Panc1 (cell line): ENCODE measurements at regions not wholly inside any gene's neighbourhood (a gene's known extent, or its start where the extent isn't known, plus 50 kb on each side); places are given as distances from the start of the nearest gene placed in this dataset.

Source experiments
- ATAC-seq: fragments of 200-7000 bp; cut with Tn5 transposase; 2 replicates; pipeline ENCODE4 v1.9.1; 2020; ENCODE audit warnings: mild to moderate bottlenecking, moderate library complexity
- BruUV-seq: library from RNA; stranded (reverse); fragments of 400-500 nt; replicated peaks from 2 replicates; lab custom pipeline; 2021; lab: Mats Ljungman, UMichigan
- CTCF ChIA-PET: fragments of 300-600 bp; sonication (Branson Sonifier 250); formaldehyde crosslinking; loops from one replicate; lab custom pipeline; 2022; ENCODE audit warnings: antibody characterized with exemption; lab: Charles Lee
- POLR2A ChIA-PET: fragments of 300-600 bp; sonication (Branson Sonifier 250); formaldehyde crosslinking; loops from one replicate; lab custom pipeline; 2022; ENCODE audit warnings: antibody characterized with exemption; lab: Charles Lee
- DNase-seq: peaks from one replicate; pipeline ENCODE4 v3.0.0-alpha.2; 2010; ENCODE audit warnings: low read depth, low spot score
- H3K27ac ChIP-seq: 2 replicates; pipeline ENCODE4 v1.5.1; 2011; ENCODE audit warnings: mild to moderate bottlenecking, low read length, inconsistent platforms
- H3K27me3 ChIP-seq: fragments of 200-500 bp; sonication (Bioruptor generic); 2 replicates; pipeline ENCODE4 v1.6.0; 2014; ENCODE audit warnings: low read length, inconsistent platforms; ENCODE audit not compliant: control insufficient read depth, insufficient read depth
- H3K36me3 ChIP-seq: fragments of 200-500 bp; sonication (Bioruptor generic); 2 replicates; pipeline ENCODE4 v1.5.1; 2014; ENCODE audit warnings: inconsistent platforms, mild to moderate bottlenecking, low read length, moderate library complexity; ENCODE audit not compliant: control insufficient read depth, insufficient read depth
- H3K4me1 ChIP-seq: 2 replicates; pipeline ENCODE4 v1.5.1; 2011; ENCODE audit warnings: inconsistent platforms, mild to moderate bottlenecking, low read length, moderate library complexity; ENCODE audit not compliant: control insufficient read depth, insufficient read depth
- H3K4me3 ChIP-seq, 2 experiments: 2 replicates each; pipeline ENCODE4 v1.5.1; 2011 to 2012; ENCODE audit warnings: low read depth in 2 of 2, low read length in 2 of 2, mild to moderate bottlenecking in 2 of 2, inconsistent platforms in 1 of 2, moderate library complexity in 1 of 2
- H3K9me3 ChIP-seq: fragments of 200-500 bp; sonication (Bioruptor generic); 2 replicates; pipeline ENCODE4 v1.5.1; 2014; ENCODE audit warnings: low read depth, mild to moderate bottlenecking, inconsistent platforms, low read length, moderate library complexity; ENCODE audit not compliant: control insufficient read depth, insufficient read depth
- CTCF ChIP-seq: fragments of 450-650 bp; IDR thresholded peaks from 2 replicates; pipeline ENCODE4 v1.5.1; 2017; ENCODE audit warnings: mild to moderate bottlenecking
- POLR2AphosphoS5 ChIP-seq: IDR thresholded peaks from 2 replicates; pipeline ENCODE4 v1.6.1; 2012; ENCODE audit warnings: mild to moderate bottlenecking, low read depth, low read length, moderate library complexity
- REST ChIP-seq, 2 experiments: IDR thresholded peaks; 2 replicates each; pipeline ENCODE4 v1.6.1; 2011 to 2012; ENCODE audit warnings: low read depth in 2 of 2, control low read depth in 1 of 2, low read length in 1 of 2, mild to moderate bottlenecking in 1 of 2, moderate library complexity in 1 of 2; ENCODE audit not compliant: insufficient read depth in 1 of 2
- SIN3A ChIP-seq: IDR thresholded peaks from 2 replicates; pipeline ENCODE4 v1.6.1; 2012; ENCODE audit warnings: low read depth, mild to moderate bottlenecking, low read length, moderate library complexity, borderline replicate concordance; ENCODE audit not compliant: insufficient read depth
- TCF7L2 ChIP-seq: IDR thresholded peaks from 2 replicates; pipeline ENCODE4 v1.6.1; 2011; ENCODE audit warnings: mild to moderate bottlenecking, low read depth, low read length, inconsistent platforms
- in situ Hi-C: cut with HindIII; loops from 2 replicates; pipeline ENCODE4 v1.10.0; 2016; ENCODE audit warnings: low sequenced_read_pairs, low pct_unique_long_range_greater_than_20kb
- intact Hi-C: fragments of 100-400 bp; cut with micrococcal nuclease; formaldehyde crosslinking; loops from one replicate; pipeline ENCODE4 v1.10.0; 2022; ENCODE audit not compliant: unreplicated experiment

- Histone ChIP-seq H3K9me3 (no peaks in the 10 kb centered on the region), H3K27me3 (no peaks in the 10 kb centered on the region), H3K36me3 (no peaks in the 10 kb centered on the region), H3K4me3 (no peak overlapping the region), H3K4me1 (no peaks in the 10 kb centered on the region), H3K27ac (no peak overlapping the region)
- BruUV-seq: no TSS peak
- TF ChIP-seq TCF7L2 (no peak), REST (IDR thresholded peaks at IDR 0.05; ENCODE audit: insufficient read depth in 1 of 2, low read depth in 2 of 2, low read length in 1 of 2) (no peak), SIN3A (no peak), POLR2AphosphoS5 (no peak), CTCF (no peak)
- ATAC-seq: no peak
- ChIA-PET POLR2A (no interaction called here), CTCF (no interaction called here)
- intact Hi-C loops: no loop called here
- in situ Hi-C loops: no loop called here
- DNase-seq: no peak
Observed at GRCh38 chr6:106005013-106005412, 81.1 kb upstream of the PRDM1 start.

GRCh38 chr6:106003268-106003987 lies 82.7 kb upstream of the PRDM1 start:
- no peaks in the 10 kb centered on the region for H3K27me3 ChIP-seq
- H3K9me3 ChIP-seq: no peaks in the 10 kb centered on the region
- intact Hi-C loops: no loop called here
- BruUV-seq: no TSS peak
- no peak for ATAC-seq
- H3K27ac ChIP-seq: no peak overlapping the region
- H3K4me1 ChIP-seq: no peaks in the 10 kb centered on the region
- in situ Hi-C loops: no loop called here
- CTCF ChIA-PET: no interaction called here
- TF ChIP-seq REST (IDR thresholded peaks at IDR 0.05; ENCODE audit: insufficient read depth in 1 of 2, low read depth in 2 of 2, low read length in 1 of 2) (no peak), CTCF (no peak), TCF7L2 (no peak), POLR2AphosphoS5 (no peak), SIN3A (no peak)
- no peak overlapping the region for H3K4me3 ChIP-seq
- no peak for DNase-seq
- H3K36me3 ChIP-seq: no peaks in the 10 kb centered on the region
- POLR2A ChIA-PET: no interaction called here
